HepG2 (cell line): ENCODE measurements at regions not wholly inside any gene's neighbourhood (a gene's known extent, or its start where the extent isn't known, plus 50 kb on each side); places are given as distances from the start of the nearest gene placed in this dataset.

ENCODE experiments used
- EZH2 ChIP-seq: conservative IDR thresholded peaks from 2 replicates; pipeline ENCODE4 v1.6.1; 2012; ENCODE audit warnings: mild to moderate bottlenecking, low read depth, low read length, moderate library complexity
- HDAC2 ChIP-seq: sonication (generic); formaldehyde crosslinking; IDR thresholded peaks from 2 replicates; pipeline ENCODE4 v1.4.0; 2020; ENCODE audit warnings: missing genetic modification reagents
- HOXA7 ChIP-seq: sonication (generic); formaldehyde crosslinking; IDR thresholded peaks from 2 replicates; pipeline ENCODE4 v1.8.1; 2022; ENCODE audit warnings: mild to moderate bottlenecking, missing genetic modification reagents, moderate library complexity
- POLR2AphosphoS5 ChIP-seq: IDR thresholded peaks from 2 replicates; pipeline ENCODE4 v1.6.1; 2012; ENCODE audit warnings: low read depth, low read length
- TARDBP ChIP-seq: sonication (generic); formaldehyde crosslinking; IDR thresholded peaks from 2 replicates; pipeline ENCODE4 v1.8.0; 2022; ENCODE audit warnings: mild to moderate bottlenecking, missing genetic modification reagents
- ZNF121 ChIP-seq: sonication (generic); formaldehyde crosslinking; IDR thresholded peaks from 2 replicates; pipeline ENCODE4 v1.5.0; 2020; ENCODE audit warnings: mild to moderate bottlenecking, missing genetic modification reagents
- ZNF160 ChIP-seq: sonication (generic); formaldehyde crosslinking; IDR thresholded peaks from 2 replicates; pipeline ENCODE4 v1.8.0; 2022; ENCODE audit warnings: mild to moderate bottlenecking, inconsistent platforms, missing genetic modification reagents
- ZNF451 ChIP-seq: sonication (generic); formaldehyde crosslinking; IDR thresholded peaks from 2 replicates; pipeline ENCODE4 v1.5.0; 2020; ENCODE audit warnings: mild to moderate bottlenecking, missing genetic modification reagents
- TF ChIP-seq, protein P1 (sequence below): sonication (generic); formaldehyde crosslinking; IDR thresholded peaks from 2 replicates; pipeline ENCODE4 v1.5.1; 2020; ENCODE audit warnings: missing genetic modification reagents, mild to moderate bottlenecking, borderline replicate concordance

- TF ChIP-seq HDAC2 (CRISPR knock-in tag) (no peak), HOXA7 (CRISPR knock-in tag) (no peak), POLR2AphosphoS5 (no peak), ZNF121 (CRISPR knock-in tag) (no peak), ZNF160 (no peak), EZH2 (no peak), ZNF451 (CRISPR knock-in tag) (no peak), TARDBP (CRISPR knock-in tag) (no peak)
- TF ChIP-seq, protein P1, sequence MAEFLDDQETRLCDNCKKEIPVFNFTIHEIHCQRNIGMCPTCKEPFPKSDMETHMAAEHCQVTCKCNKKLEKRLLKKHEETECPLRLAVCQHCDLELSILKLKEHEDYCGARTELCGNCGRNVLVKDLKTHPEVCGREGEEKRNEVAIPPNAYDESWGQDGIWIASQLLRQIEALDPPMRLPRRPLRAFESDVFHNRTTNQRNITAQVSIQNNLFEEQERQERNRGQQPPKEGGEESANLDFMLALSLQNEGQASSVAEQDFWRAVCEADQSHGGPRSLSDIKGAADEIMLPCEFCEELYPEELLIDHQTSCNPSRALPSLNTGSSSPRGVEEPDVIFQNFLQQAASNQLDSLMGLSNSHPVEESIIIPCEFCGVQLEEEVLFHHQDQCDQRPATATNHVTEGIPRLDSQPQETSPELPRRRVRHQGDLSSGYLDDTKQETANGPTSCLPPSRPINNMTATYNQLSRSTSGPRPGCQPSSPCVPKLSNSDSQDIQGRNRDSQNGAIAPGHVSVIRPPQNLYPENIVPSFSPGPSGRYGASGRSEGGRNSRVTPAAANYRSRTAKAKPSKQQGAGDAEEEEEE, result no peak
These were observed 368.3 kb downstream of the ENC1 start for GRCh38 chr5:74272024-74272775.
